CD4-positive, alpha-beta T cell treated with Interleukin-12 subunit alpha and Interleukin-12 subunit beta, for 1 hour (primary cell): ENCODE measurements at regions not wholly inside any gene's neighbourhood (a gene's known extent, or its start where the extent isn't known, plus 50 kb on each side); places are given as distances from the start of the nearest gene placed in this dataset.

Source experiments
- DNase-seq: peaks from one replicate; pipeline ENCODE4 v3.0.0-alpha.2; 2020

DNA sequence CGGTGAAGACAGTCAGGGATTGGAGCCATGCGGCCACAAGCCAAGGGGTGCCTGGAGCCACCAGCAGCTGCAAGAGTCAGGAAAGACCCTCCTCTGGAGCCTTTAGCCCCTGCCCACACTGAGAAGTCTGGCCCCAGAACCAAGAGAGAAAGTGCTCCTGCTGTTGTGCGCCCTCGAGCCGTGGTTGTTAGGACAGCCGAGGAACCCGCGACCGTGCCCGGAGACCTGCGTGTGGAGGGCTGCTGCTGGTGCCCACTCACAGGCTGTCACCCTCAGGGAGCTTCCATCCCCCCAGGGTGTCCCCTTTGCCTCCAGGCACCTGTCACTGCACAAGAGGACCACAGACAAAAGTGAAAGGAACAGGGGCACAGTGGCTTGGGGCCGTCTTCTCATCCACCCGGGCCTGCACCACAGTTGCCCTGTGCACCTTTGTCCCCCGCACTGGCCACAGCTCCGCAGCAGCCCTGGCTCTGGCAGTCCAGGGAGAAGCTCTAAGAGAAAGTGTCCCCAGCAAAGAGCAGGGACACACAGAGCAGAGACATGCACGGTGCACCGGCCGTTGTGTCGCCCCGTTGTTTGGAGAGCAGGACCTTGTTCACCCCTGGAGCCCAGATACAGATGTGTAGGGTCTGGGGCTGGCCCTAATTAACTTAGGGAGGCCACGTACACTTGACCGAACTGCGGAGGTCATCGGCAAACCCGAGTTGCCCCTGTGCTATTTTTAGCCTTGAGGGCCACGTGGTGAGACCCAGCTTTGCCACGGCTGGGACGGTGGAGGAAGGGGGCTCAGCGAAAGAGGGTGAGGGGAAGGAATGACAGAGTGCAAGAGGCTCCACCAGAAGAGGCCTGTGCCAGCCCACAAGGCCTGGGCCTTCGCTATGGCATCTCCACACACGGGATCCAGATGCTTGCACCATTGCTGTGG, 329.2 kb downstream of the C16orf95 start:
- DNase-seq: no peak

DNA sequence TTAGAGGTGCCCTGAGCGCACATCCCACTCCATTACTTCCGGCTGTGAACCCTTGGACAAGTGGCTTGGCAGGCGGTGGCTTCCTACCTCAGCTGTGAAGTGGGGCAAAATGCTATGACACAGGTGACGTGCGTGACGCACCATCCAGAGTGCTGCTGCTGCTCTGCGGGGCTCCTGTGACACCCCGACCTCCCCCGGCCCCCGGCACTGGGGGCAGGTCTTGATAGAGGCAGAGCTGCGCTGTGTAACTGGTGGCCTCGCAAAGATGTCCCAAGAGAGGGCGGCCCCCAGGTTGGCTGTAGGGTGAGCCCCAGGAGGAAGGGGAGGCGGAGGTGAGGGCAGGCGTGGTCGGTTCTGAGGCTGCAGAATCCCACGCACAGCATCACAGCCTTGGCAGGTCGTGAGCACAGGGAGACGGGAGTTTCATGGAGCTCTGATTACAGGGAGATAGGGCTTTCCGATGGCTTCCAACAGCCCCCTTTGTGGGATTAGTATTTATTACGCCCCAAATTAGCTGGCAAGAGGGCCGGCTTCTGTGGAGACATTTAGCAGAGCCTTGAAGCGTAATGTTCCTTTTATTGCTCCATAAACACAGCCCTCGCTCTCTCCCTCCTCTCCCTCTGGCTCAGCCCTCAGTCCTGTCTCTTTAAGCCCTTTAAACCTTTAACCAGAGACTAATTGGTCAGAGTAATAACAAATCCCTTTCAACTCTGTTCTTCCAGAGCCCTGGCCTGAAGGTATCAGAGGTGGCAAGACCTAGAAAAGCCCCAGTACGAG, 328.1 kb downstream of the C16orf95 start:
- no peak for DNase-seq

DNA sequence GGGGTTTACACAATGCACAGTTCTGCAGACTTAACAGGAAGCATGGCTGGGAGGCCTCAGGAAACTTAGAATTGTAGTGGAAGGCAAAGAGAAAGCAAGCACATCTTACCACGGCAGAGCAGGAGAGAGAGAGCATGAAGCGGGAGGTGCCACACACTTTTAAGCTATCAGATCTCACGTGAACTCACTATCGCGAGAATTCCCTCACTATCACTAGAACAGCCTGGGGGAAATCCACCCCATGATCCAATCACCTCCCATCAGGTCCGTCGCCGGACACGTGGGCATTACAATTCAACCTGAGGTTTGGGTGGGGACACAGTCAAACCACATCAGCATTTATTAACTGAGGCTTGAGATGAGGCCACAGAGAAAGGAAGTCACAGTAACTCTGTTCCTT, 326.7 kb downstream of the C16orf95 start:
- DNase-seq: no peak

DNA sequence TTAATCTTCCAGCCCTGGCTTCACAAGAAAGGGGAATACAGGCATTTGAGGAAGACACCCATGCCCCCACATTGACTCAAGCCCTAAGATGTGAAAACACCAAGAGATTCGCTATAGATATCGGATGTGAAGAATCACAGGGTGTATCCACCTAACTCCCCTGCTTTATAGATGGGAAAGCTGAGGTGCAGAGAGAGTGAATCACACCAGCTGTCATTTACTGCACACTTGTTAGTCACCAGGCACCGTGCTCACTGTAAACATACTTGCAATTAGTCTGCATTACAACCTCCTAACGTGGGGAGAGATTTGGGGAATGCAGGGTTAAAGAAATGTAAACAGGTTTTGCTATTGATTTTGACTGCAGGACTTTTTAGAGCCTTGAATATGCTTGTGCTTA, 325.5 kb downstream of the C16orf95 start:
- no peak for DNase-seq

DNA sequence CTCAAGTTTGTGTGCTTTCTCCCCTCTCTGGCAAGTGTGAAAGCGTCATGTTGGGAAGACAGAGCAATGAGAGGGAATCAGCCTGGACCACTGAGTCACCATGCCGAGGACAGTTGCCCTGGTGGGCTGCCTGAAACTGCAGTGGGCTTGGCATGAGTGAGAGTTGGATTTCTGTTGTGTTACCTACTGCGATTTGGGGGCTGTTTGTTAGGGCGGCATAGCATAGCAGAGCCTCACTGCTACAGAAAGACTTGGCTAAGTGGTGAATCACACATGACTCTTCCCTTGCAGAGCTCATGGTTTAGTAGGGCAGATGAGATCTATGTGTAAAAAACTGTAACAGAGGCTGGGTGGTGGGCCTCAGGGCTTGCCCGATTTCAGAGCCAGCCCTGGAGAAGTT, 324.6 kb downstream of the C16orf95 start:
- DNase-seq: no peak

DNA sequence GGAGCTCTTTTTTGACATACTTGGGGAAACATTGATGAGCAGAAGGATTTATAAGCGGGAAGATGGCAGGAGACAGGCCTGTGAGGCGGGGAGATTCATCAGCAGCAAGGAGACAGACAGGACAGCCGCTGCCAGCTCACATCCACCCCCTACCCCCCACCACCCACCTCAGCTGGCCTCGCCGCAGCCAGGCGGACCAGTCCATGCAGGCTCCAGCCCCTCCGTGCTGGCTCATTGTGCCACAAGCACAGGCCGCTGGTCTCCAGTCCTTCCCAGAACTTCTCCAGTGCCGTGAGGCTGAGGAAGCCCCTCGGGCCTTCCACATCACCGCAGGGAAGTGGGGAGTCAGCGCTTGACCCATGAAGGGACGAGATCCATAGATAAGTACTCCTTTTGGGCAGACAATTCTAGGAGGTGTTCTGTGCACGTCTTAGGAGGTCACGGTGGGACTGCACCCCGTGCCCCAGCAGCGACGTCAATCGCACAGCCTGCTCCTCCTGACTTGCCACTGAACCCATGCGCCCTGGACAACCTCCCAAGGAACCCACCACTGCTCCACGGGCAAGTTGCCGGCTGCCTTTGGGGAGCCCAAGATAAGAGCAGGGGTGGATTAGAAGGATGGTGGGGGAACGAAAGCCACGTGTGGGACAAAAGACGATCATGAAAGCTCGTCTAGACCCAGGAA, 323.6 kb downstream of the C16orf95 start:
- DNase-seq: no peak

DNA sequence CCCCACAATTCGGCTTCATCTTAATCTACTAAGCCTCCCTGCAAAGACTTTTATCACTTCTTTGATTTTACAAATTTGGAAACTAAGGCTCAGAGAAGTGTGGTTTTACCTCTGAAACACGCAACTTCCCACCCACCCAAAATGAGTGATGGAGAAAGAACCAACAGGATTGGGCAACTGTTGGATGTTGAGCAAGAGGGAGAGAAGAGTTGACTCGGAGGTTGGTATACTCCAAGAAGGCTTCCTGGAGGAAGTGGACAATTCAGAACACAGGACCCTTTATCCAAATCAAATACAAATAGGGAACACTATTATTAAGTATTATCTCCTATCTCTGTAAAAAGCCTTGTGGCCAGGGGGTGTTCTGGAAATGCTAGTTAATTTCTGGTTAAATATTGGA, 323.0 kb downstream of the C16orf95 start:
- no peak for DNase-seq

DNA sequence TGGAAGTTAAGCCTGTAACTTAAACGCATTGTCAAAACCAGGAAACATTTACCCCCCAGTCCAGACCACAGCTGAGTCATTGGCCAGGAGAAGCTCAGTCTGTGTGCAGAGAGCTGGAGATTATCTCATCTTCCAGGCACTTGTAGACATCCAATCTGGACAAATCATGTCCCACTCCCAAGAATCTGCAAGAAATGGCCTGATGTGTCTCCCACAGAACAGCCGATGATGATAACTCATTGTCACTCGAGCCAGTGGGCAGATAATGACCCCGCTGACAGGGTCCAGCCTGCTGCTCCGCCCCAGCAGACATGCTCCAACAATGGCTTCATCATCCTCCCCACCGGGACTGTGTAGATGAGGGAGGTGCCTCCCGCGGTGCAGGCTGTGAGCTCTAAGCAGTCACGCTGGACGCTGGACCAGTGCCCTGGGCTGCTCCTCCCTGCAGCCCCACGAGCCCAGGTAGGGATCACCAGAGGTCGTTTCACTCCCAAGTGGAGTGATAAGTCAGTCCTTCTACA, 322.5 kb downstream of the C16orf95 start:
- DNase-seq: no peak

DNA sequence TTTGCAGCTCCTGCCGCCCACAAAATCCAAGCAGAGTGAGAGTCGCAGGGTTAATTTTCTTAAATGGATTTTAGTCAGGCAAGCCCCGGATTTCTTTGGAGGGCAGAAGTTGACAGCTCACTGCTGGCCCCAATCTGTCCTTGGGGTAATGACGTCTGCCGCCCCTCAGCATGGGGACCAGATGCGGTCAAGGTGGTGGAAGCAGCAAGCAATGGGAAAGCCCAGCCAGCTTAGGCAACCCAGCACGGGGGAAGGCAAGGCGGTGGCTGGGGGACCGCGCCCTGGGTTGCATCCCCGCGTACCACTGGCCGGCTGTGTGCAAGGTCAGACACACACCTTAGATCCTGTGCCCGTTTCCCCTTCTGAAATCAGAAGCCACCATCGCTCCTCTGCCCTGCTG, 321.7 kb downstream of the C16orf95 start:
- DNase-seq: no peak

DNA sequence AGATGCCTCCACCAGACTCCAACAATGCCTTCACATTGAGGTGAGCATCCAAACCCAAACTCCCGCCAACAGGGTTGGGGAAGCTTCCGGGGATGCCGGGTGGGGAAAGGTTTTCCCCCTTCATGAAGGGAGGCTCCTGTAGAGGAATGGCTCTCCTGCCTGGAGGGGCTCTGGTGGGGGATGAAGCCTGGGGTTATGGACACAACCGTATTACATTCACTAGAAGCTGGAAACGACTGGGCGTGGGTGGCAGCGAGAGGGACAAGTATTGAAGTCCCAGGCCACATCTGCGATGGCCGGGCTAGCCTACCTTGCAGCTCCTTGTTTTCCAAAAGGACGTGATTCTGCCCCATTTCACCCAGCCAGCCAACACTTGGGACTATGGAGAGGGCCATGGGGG, 321.1 kb downstream of the C16orf95 start:
- DNase-seq: no peak

DNA sequence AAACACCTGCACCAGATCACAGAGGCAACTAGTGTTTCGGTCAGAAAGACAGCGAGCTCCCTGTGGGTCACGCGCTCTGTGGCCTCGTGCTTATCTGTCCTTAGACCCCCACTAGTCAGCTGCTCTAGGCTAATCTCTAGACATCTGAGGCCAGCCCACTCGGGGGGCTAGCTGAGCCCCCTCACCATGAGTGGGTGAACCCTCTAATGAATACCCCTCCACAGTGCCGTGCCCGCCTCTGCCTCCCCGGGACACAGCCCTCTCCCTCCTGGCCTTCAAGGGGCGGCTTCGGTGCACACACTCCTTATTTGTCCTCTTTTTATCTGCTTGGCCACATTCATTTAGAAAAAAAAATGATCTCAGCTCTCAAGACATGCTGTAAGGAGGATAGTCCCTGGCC, 320.1 kb downstream of the C16orf95 start:
- no peak for DNase-seq

DNA sequence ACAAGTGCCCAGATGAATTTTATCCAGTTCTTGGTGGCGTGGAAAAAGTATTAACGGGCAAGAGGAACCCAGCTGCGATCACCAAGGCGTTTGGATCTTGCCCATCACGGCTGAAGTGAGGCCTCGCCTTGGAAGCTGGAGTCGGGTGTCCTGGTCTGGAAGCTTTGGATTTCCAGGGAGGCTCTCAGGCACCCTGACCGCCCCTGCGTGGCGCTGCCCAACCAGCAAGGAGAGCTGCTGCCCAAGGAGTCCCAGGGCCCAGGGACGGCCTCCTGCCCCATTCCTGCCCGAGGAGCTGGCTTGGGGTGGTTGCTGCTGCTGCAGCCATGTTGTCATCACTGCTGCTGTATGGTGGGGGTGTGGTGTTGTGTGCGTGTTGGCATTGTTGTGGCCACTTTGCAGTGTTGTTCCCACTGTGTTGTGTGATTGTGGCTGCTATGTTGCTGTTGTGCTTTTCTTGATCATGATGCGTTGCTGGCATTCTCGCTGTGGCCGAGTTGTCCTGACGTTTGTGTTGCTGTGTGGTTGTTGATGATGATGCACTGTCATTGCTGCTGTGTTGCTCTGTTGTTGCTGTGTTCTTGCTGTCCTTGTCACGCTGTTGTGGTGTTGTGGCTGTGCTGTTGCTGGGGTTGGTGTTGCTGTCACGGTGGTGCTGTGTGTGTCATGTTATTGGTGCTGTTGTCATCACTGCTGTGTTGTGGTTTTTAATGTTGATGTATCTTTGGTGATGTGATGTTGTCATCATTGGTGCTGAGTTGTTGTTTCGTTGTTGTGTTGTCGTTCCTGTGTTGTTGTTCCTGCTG, 318.8 kb downstream of the C16orf95 start:
- no peak for DNase-seq

DNA sequence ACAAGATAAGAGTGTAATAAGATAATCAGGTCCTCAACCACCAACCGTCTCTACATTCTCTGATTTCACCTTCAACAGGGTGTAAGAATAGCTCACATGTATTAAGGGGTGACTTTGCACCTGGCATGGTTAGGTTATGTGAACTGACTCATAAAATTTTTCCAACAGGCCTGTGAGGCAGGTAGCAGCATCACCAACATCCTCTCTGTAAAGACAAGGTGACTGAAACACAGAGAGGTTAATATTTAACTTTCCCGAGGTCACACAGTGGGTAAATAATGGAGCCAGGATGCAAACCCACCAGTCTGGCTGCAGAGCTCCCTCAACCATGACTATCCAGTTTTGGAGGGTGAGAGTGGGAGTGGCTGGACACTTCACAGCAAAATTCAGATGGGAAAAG, 317.2 kb downstream of the C16orf95 start:
- no peak for DNase-seq

DNA sequence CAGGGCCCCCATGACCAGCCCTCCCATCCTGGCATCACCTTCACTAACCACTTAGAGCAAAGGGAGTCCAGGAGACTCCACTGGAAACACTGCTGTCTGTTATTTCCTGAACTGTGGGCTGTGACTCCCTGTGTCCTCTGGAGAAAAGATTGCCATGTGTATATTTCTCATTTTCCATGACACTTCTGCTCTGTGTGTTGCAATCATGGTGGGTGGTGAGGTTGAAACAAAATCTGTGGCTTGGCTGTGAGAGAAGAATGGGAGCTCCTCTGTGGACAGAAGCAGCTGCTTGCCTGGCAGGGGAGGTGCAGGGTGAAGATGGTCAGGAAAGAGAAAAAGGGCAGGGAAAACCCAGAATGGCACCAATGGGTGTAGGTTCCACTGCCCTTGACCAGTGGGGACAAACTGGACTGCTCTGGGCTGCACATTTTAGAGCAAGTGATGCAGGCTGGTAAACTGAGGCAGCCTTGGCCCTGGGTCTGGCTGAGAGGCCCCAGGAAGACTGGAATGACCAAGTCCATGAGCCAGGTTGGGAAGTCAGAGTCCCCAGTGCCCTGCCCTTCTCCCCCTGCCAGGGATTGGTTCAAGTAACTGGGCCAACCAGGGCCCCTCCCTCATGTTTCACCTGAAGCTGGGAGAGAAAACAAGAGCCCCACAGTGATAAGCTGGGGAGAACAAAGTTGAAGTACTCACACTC, 314.3 kb downstream of the C16orf95 start:
- DNase-seq: no peak

DNA sequence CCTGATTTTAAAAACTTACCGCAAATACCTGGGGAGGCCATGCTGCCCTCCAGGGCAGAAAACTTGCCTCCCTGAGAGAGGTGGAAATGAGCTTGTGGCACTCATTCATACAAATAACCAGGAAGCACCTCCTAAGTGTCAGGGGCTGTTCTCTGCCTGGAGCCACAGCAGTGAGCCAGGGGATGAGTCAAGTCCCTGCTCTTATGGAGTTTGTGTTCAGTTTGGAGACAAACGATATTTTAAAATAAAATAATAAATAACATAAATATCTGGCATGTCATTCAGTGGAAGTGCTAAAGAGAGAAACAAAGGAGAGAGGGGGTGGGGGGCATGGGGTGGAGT, 313.8 kb downstream of the C16orf95 start:
- no peak for DNase-seq

DNA sequence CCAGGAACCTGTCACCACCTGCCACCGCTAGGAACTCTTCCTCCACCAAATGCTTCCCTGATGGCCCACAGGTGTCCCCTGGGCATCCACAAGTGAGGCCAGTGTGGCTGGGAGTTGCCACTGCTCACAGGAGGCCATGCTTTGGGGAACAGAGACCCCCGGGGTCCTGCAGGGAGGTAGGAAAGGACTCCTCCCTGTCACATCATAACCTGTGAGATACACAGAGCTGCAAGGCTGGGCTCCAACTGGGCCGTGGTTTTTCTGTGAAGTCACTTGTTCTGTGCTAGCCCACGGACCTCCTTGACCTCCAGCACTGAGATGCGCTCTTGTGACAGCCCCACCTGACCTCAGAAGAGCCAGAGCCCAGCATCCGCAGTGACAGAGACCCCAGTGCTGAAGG, 311.2 kb downstream of the C16orf95 start:
- DNase-seq: no peak

DNA sequence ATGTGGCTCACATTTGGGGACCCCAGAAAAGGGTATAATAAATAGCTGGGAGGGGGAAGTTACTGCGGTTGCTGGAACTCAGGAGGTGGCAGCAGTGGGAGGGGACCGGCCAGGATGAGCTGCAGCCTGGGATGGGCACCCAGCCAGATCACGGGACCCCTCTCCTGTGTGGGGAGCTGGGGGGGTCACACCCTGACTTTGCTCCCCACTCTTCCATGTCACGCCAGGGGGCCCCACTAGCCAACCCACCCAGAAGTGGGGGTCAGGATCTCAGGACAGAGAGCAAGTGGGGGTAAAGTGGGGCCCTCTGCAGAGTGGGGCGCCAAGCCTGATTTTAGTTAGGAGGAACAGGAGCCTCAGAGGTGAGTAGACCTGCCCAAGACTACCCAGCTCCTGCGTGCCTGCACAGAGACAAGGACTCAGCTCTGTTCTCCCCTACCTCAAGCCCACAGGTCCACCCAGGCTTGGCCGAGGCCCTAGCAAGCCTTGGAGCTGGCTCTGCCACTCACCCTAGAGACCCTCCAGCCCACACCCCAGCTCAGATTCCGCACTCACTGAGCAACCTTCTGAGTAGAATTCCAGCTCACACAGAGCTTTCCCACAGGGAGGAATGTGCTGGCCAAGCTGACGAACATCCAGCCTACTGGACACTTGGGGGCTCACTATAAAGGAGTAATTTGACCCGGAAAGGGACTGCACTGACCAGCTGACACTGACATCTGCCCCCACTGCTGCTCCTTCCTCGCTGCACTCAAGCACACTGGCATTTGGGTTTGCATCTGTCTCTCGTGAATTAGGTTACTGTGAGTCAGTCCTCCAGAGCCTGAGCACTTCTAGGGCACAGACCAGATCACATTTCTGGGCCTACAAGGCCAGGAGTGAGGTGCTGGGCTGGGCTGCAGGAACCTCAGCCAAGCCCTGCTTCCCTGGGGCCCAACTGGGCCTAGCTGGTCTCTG, 310.1 kb downstream of the C16orf95 start:
- no peak for DNase-seq

DNA sequence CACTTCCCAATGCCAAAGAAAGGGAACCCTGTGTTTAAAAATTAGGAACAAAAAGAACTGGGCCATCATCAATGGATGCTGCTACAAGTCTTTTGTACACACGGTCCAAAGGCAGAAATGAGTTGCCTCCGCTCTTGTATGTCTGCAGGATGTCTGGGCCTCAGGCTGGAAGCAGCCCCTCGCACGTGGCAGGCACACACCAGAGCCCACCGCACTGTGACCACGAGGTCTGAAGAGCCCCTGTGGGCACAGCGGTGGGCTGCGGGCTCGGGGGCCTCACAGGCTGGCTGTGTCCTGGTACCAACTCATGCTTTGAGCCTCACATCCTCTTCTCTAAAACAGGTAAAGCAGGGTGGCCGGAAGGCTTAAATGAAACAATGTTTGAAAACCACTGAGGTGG, 309.3 kb downstream of the C16orf95 start:
- no peak for DNase-seq

DNA sequence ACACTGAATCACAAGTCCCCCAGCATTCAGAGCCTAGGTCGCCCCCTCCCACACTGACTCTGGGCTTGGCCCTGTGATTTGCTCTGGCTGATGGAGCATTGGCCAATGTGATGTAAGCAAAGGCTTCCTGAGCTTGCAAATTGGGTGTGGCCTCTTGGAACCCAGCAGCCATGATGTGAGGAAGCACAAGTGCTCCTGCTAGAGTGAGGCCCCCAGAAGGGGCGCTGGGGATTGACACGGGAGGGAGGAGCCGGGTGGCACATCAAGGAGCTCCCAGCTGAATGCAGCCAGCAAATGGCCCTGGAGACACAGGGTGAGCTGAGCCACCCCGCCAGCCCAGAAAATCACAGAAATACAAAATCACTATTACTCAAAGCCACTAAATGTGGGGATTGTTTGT, 308.5 kb downstream of the C16orf95 start:
- DNase-seq: no peak
